ENCODE measurements at regions not wholly inside any gene's neighbourhood (a gene's known extent, or its start where the extent isn't known, plus 50 kb on each side); places are given as distances from the start of the nearest gene placed in this dataset.

GRCh38 chr19:27753622-27754021 is 1459.3 kb downstream of the UQCRFS1 start:
- no peak for DNase-seq (ENCODE audit: low read depth in 2 of 2)

- DNase-seq (ENCODE audit: low read depth in 2 of 2) = no peak
Observed at GRCh38 chr19:27752530-27753184, 1460.3 kb downstream of the UQCRFS1 start.

- no peak for DNase-seq (ENCODE audit: low read depth in 2 of 2)
Observed at GRCh38 chr19:27751044-27751391, 1461.9 kb downstream of the UQCRFS1 start.

GRCh38 chr19:27750391-27751043 is 1462.4 kb downstream of the UQCRFS1 start:
- DNase-seq (ENCODE audit: low read depth in 2 of 2) = no peak

GRCh38 chr19:27748551-27749152 is 1464.3 kb downstream of the UQCRFS1 start:
- no peak for DNase-seq (ENCODE audit: low read depth in 2 of 2)

GRCh38 chr19:27746691-27747380 is 1466.1 kb downstream of the UQCRFS1 start:
- no peak for DNase-seq (ENCODE audit: low read depth in 2 of 2)

- no peak for DNase-seq (ENCODE audit: low read depth in 2 of 2)
Observed at GRCh38 chr19:27745978-27746542, 1466.9 kb downstream of the UQCRFS1 start.

- no peak for DNase-seq (ENCODE audit: low read depth in 2 of 2)
Observed at GRCh38 chr19:27744926-27745768, 1467.8 kb downstream of the UQCRFS1 start.

- no peak for DNase-seq (ENCODE audit: low read depth in 2 of 2)
Observed at GRCh38 chr19:27742041-27742440, 1470.9 kb downstream of the UQCRFS1 start.

- DNase-seq (ENCODE audit: low read depth in 2 of 2) = no peak
Observed at GRCh38 chr19:27741236-27741635, 1471.7 kb downstream of the UQCRFS1 start.

GRCh38 chr19:27740396-27740795 is 1472.6 kb downstream of the UQCRFS1 start:
- no peak for DNase-seq (ENCODE audit: low read depth in 2 of 2)

GRCh38 chr19:27738569-27739193 is 1474.3 kb downstream of the UQCRFS1 start:
- no peak for DNase-seq (ENCODE audit: low read depth in 2 of 2)

- no peak for DNase-seq (ENCODE audit: low read depth in 2 of 2)
Observed at GRCh38 chr19:27736225-27736624, 1476.7 kb downstream of the UQCRFS1 start.

GRCh38 chr19:27735314-27735713 is 1477.6 kb downstream of the UQCRFS1 start:
- DNase-seq (ENCODE audit: low read depth in 2 of 2) = no peak

GRCh38 chr19:27734496-27735220 is 1478.3 kb downstream of the UQCRFS1 start:
- no peak for DNase-seq (ENCODE audit: low read depth in 2 of 2)

GRCh38 chr19:27733551-27734266 is 1479.2 kb downstream of the UQCRFS1 start:
- DNase-seq (ENCODE audit: low read depth in 2 of 2) = no peak

- no peak for DNase-seq (ENCODE audit: low read depth in 2 of 2)
Observed at GRCh38 chr19:27729332-27729731, 1483.6 kb downstream of the UQCRFS1 start.

GRCh38 chr19:27722625-27723024 is 1490.3 kb downstream of the UQCRFS1 start:
- DNase-seq (ENCODE audit: low read depth in 2 of 2) = no peak

- DNase-seq (ENCODE audit: low read depth in 2 of 2) = no peak
Observed at GRCh38 chr19:27720155-27720554, 1492.8 kb downstream of the UQCRFS1 start.

GRCh38 chr19:27719034-27719433 is 1493.9 kb downstream of the UQCRFS1 start:
- DNase-seq (ENCODE audit: low read depth in 2 of 2) = no peak
